Naive thymus-derived CD8-positive, alpha-beta T cell (primary cell): ENCODE measurements at regions not wholly inside any gene's neighbourhood (a gene's known extent, or its start where the extent isn't known, plus 50 kb on each side); places are given as distances from the start of the nearest gene placed in this dataset.
"Not testable (repeated sequence)": the region's sequence is repeated elsewhere in the genome, so short reads cannot be mapped to it uniquely, and the experiment has no call there.

Source experiments
- ATAC-seq, 2 donors: fragments of 150-1000 bp; cut with Tn5 transposase in 1 of 2; sonication (Bioruptor Pico), chemical (Tn5 transposase) in 1 of 2; 1 replicate in 1 of 2; 2 replicates in 1 of 2; pipeline ENCODE4 v1.10.0; 2021; ENCODE audit warnings: mild to moderate bottlenecking in 2 of 2, moderate library complexity in 2 of 2
- POLR2A ChIA-PET: fragments of 350-600 bp; sonication (Branson Sonifier 250); formaldehyde crosslinking; loops from one replicate; lab custom pipeline; 2021; ENCODE audit warnings: antibody characterized with exemption; lab: Charles Lee
- DNase-seq, 10 donors: peaks; one replicate each; pipeline versions ENCODE4 v3.0.0 to v3.0.0-alpha.2; 2020 to 2022
- H3K27ac Mint-ChIP-seq, 10 donors: one replicate each; pipeline ENCODE4 v1.8.0; 2020 to 2022; ENCODE audit warnings: mild to moderate bottlenecking in 10 of 10, mixed read lengths in 10 of 10, moderate library complexity in 4 of 10, inconsistent platforms in 1 of 10
- H3K27me3 Mint-ChIP-seq, 5 donors: one replicate each; pipeline ENCODE4 v1.8.0; 2021 to 2022; ENCODE audit warnings: mixed read lengths in 5 of 5
- H3K36me3 Mint-ChIP-seq, 3 donors: one replicate each; pipeline ENCODE4 v1.8.0; 2020 to 2022; ENCODE audit warnings: mixed read lengths in 3 of 3, mild to moderate bottlenecking in 2 of 3, inconsistent platforms in 1 of 3
- H3K4me1 Mint-ChIP-seq, 4 donors: one replicate each; pipeline ENCODE4 v1.8.0; 2021 to 2022; ENCODE audit warnings: mixed read lengths in 4 of 4
- H3K4me3 Mint-ChIP-seq, 10 donors: one replicate each; pipeline ENCODE4 v1.8.0; 2020 to 2022; ENCODE audit warnings: mild to moderate bottlenecking in 10 of 10, mixed read lengths in 10 of 10, moderate library complexity in 6 of 10, inconsistent platforms in 1 of 10
- H3K9me3 Mint-ChIP-seq, 9 donors: one replicate each; pipeline ENCODE4 v1.8.0; 2020 to 2022; ENCODE audit warnings: mixed read lengths in 9 of 9, mild to moderate bottlenecking in 3 of 9, inconsistent platforms in 1 of 9, moderate library complexity in 1 of 9

- H3K36me3 Mint-ChIP-seq: no peaks in the 10 kb centered on the region
- no peaks in the 10 kb centered on the region for H3K27me3 Mint-ChIP-seq
- POLR2A ChIA-PET: no interaction called here
- DNase-seq (no peak), ATAC-seq (no peak)
- H3K27ac Mint-ChIP-seq: no peak overlapping the region
- H3K9me3 Mint-ChIP-seq: peaks cover 0 to 21% (median 4%) of the 10 kb centered on the region in 9 donors
- no peaks in the 10 kb centered on the region for H3K4me1 Mint-ChIP-seq
- H3K4me3 Mint-ChIP-seq: no peak overlapping the region
These were observed 181.9 kb upstream of the DTNA start for GRCh38 chr18:34528177-34528576.

- Mint-ChIP-seq H3K4me1 (no peaks in the 10 kb centered on the region), H3K9me3 (peaks cover under 1 to 21% (median 5%) of the 10 kb centered on the region in 9 donors), H3K27me3 (no peaks in the 10 kb centered on the region), H3K27ac (no peak overlapping the region), H3K4me3 (no peak overlapping the region), H3K36me3 (no peaks in the 10 kb centered on the region)
- ATAC-seq (no peak), DNase-seq (no peak)
- POLR2A ChIA-PET: no interaction called here
These were observed 180.5 kb upstream of the DTNA start for GRCh38 chr18:34529358-34530335.

- no peak for ATAC-seq
- POLR2A ChIA-PET: no interaction called here
- Mint-ChIP-seq H3K9me3 (peaks cover 2 to 21% (median 5%) of the 10 kb centered on the region in 9 donors), H3K4me3 (no peak overlapping the region), H3K36me3 (no peaks in the 10 kb centered on the region), H3K27me3 (no peaks in the 10 kb centered on the region), H3K27ac (no peak overlapping the region), H3K4me1 (no peaks in the 10 kb centered on the region)
- no peak for DNase-seq
These were observed 179.0 kb upstream of the DTNA start for GRCh38 chr18:34531110-34531509.

GRCh38 chr18:34534642-34535041 lies 175.5 kb upstream of the DTNA start:
- H3K9me3 Mint-ChIP-seq: peaks cover 2 to 11% (median 5%) of the 10 kb centered on the region in 9 donors
- H3K27ac Mint-ChIP-seq, DNase-seq, H3K36me3 Mint-ChIP-seq, ATAC-seq, H3K4me1 Mint-ChIP-seq, POLR2A ChIA-PET, H3K27me3 Mint-ChIP-seq, H3K4me3 Mint-ChIP-seq: not testable (repeated sequence)

GRCh38 chr18:34540897-34541296 lies 169.2 kb upstream of the DTNA start:
- H3K4me1 Mint-ChIP-seq: no peaks in the 10 kb centered on the region
- no peak for DNase-seq
- POLR2A ChIA-PET: no interaction called here
- peaks cover 0 to 4% (median 0%) of the 10 kb centered on the region in 5 donors for H3K27me3 Mint-ChIP-seq
- no peak for ATAC-seq
- H3K36me3 Mint-ChIP-seq: no peaks in the 10 kb centered on the region
- no peak overlapping the region for H3K27ac Mint-ChIP-seq
- H3K9me3 Mint-ChIP-seq: peaks cover 0 to 10% (median 0%) of the 10 kb centered on the region in 9 donors
- no peak overlapping the region for H3K4me3 Mint-ChIP-seq

- ATAC-seq (no peak), DNase-seq (no peak)
- Mint-ChIP-seq H3K9me3 (peaks cover 0 to 10% (median 0%) of the 10 kb centered on the region in 9 donors), H3K4me3 (no peak overlapping the region), H3K27ac (no peak overlapping the region), H3K4me1 (no peaks in the 10 kb centered on the region), H3K36me3 (no peaks in the 10 kb centered on the region), H3K27me3 (peaks cover 0 to 4% (median 0%) of the 10 kb centered on the region in 5 donors)
- POLR2A ChIA-PET: no interaction called here
These were observed 167.5 kb upstream of the DTNA start for GRCh38 chr18:34542625-34543024.

- Mint-ChIP-seq H3K4me3 (no peak overlapping the region), H3K4me1 (no peaks in the 10 kb centered on the region), H3K27ac (no peak overlapping the region), H3K36me3 (no peaks in the 10 kb centered on the region), H3K27me3 (peaks cover 0 to 4% (median 0%) of the 10 kb centered on the region in 5 donors), H3K9me3 (peaks cover 0 to 10% (median 0%) of the 10 kb centered on the region in 9 donors)
- POLR2A ChIA-PET: no interaction called here
- DNase-seq: no peak
- ATAC-seq: no peak
These were observed 166.7 kb upstream of the DTNA start for GRCh38 chr18:34543356-34543755.

GRCh38 chr18:34543945-34544344 lies 166.2 kb upstream of the DTNA start:
- peaks cover 0 to 4% (median 0%) of the 10 kb centered on the region in 5 donors for H3K27me3 Mint-ChIP-seq
- DNase-seq (no peak), ATAC-seq (no peak)
- POLR2A ChIA-PET: no interaction called here
- no peak overlapping the region for H3K27ac Mint-ChIP-seq
- no peak overlapping the region for H3K4me3 Mint-ChIP-seq
- H3K9me3 Mint-ChIP-seq: peaks cover 0 to 10% (median 0%) of the 10 kb centered on the region in 9 donors
- no peaks in the 10 kb centered on the region for H3K36me3 Mint-ChIP-seq
- H3K4me1 Mint-ChIP-seq: no peaks in the 10 kb centered on the region

- H3K4me3 Mint-ChIP-seq: no peak overlapping the region
- POLR2A ChIA-PET: no interaction called here
- no peak overlapping the region for H3K27ac Mint-ChIP-seq
- DNase-seq (no peak), ATAC-seq (no peak)
- H3K9me3 Mint-ChIP-seq: peaks cover 0 to 10% (median 0%) of the 10 kb centered on the region in 9 donors
- no peaks in the 10 kb centered on the region for H3K4me1 Mint-ChIP-seq
- no peaks in the 10 kb centered on the region for H3K36me3 Mint-ChIP-seq
- H3K27me3 Mint-ChIP-seq: peaks cover 0 to 4% (median 0%) of the 10 kb centered on the region in 5 donors
These were observed 165.2 kb upstream of the DTNA start for GRCh38 chr18:34544930-34545329.

GRCh38 chr18:34548120-34548972 lies 161.8 kb upstream of the DTNA start:
- Mint-ChIP-seq H3K27me3 (no peaks in the 10 kb centered on the region), H3K4me1 (no peaks in the 10 kb centered on the region), H3K4me3 (no peak overlapping the region), H3K9me3 (peaks cover 0 to 9% (median 0%) of the 10 kb centered on the region in 9 donors), H3K27ac (no peak overlapping the region), H3K36me3 (no peaks in the 10 kb centered on the region)
- ATAC-seq: no peak
- POLR2A ChIA-PET: no interaction called here
- no peak for DNase-seq

GRCh38 chr18:34548973-34549294 lies 161.2 kb upstream of the DTNA start:
- Mint-ChIP-seq H3K9me3 (peaks cover 0 to 4% (median 0%) of the 10 kb centered on the region in 9 donors), H3K27ac (no peak overlapping the region), H3K4me3 (no peak overlapping the region), H3K27me3 (no peaks in the 10 kb centered on the region), H3K4me1 (no peaks in the 10 kb centered on the region), H3K36me3 (no peaks in the 10 kb centered on the region)
- POLR2A ChIA-PET: no interaction called here
- DNase-seq (no peak), ATAC-seq (no peak)

- POLR2A ChIA-PET: no interaction called here
- ATAC-seq: no peak
These were observed 160.7 kb upstream of the DTNA start for GRCh38 chr18:34549367-34549766.

GRCh38 chr18:34550156-34550555 lies 159.9 kb upstream of the DTNA start:
- no peak for ATAC-seq
- no peak overlapping the region for H3K27ac Mint-ChIP-seq
- no peaks in the 10 kb centered on the region for H3K4me1 Mint-ChIP-seq
- POLR2A ChIA-PET: no interaction called here
- DNase-seq: no peak
- H3K27me3 Mint-ChIP-seq: no peaks in the 10 kb centered on the region
- no peak overlapping the region for H3K4me3 Mint-ChIP-seq
- H3K36me3 Mint-ChIP-seq: no peaks in the 10 kb centered on the region
- H3K9me3 Mint-ChIP-seq: peaks cover 0 to 2% (median 0%) of the 10 kb centered on the region in 9 donors

More at GRCh38 chr18:34549367-34549766, 160.7 kb upstream of the DTNA start:
- Mint-ChIP-seq H3K4me1 (no peaks in the 10 kb centered on the region), H3K27ac (no peak overlapping the region), H3K36me3 (no peaks in the 10 kb centered on the region), H3K27me3 (no peaks in the 10 kb centered on the region), H3K4me3 (no peak overlapping the region), H3K9me3 (peaks cover 0 to 4% (median 0%) of the 10 kb centered on the region in 9 donors)
- DNase-seq: no peak
